AG09319 (cell line): ENCODE measurements at regions not wholly inside any gene's neighbourhood (a gene's known extent, or its start where the extent isn't known, plus 50 kb on each side); places are given as distances from the start of the nearest gene placed in this dataset.
"Not testable (repeated sequence)": the region's sequence is repeated elsewhere in the genome, so short reads cannot be mapped to it uniquely, and the experiment has no call there.

Experiments used
- DNase-seq: peaks from one replicate; pipeline ENCODE4 v3.0.0-alpha.2; 2010; ENCODE audit warnings: low read depth; ENCODE audit errors: extremely low read depth
- TF ChIP-seq, protein P1 (sequence below): IDR thresholded peaks from 2 replicates; pipeline ENCODE4 v1.5.1; 2011; ENCODE audit warnings: low read depth, mild to moderate bottlenecking, inconsistent platforms, low read length, moderate library complexity

DNA sequence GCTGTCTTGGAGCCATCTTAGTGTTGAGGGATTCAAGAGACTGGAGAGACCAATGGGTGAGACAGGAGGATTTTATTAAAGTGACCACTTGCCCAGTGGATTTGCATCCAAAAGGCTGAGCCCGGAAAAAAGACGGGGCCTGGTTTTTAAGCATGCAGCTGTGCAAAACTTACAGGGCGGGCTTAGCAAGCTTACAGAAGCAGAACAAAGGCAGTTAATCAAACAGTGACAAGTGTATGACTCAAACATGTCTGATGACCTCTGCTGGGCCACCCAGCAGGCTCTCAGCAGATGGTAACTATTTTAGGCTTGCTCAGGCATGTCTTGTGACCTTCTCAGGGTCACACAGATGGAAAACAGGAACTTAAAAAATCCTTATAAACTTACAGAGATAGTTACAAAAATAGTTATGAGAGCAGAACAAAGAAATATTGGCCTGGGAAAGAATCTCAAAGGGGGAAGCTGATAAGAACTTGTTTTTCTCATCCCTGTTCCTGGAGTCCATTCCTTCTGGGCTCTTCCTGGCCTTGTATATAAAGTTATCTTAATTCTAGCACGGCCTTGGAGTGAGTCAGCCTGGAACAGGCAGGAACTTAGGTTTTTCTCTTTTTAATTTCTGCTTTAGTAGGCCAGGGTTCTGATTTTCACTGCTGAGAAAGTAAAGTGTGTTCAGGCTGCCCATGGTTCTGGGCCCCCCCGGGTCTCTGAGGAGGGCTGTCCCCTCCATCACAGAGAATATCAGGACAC, 141.3 kb downstream of the CCDC74A start:
- DNase-seq, result not testable (repeated sequence)

DNA sequence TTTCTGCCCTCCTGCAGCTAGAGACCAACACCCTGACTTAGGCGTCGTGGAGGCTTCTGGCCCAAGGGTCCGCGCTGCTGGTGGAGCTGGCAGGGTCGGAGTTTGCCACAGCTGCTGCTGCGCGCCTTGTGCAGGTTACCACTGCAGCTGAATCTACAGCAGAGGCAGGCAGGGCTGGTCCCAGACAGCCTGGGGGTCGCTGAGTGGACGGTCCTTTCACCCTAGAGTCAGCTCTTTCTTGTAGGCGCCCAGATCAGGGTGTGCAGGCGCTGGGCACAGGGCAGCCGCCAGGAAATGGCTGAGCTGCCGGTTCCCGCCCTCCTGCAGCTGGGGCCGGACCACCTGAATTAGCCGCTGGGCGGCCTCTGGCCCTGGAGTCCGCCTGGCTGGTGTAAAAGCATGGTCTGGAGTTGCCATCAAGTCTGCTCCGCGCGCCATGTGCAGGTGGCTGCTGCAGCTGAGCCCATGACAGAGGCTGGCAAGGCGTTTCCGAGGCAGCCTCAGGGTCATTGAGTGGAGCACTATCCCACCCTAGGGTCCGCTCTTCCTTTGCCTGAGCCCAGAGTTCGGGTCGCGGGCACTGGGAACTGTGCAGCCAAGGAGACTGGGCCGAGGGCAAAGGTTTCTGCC, 144.3 kb downstream of the CCDC74A start:
- DNase-seq, result not testable (repeated sequence)

DNA sequence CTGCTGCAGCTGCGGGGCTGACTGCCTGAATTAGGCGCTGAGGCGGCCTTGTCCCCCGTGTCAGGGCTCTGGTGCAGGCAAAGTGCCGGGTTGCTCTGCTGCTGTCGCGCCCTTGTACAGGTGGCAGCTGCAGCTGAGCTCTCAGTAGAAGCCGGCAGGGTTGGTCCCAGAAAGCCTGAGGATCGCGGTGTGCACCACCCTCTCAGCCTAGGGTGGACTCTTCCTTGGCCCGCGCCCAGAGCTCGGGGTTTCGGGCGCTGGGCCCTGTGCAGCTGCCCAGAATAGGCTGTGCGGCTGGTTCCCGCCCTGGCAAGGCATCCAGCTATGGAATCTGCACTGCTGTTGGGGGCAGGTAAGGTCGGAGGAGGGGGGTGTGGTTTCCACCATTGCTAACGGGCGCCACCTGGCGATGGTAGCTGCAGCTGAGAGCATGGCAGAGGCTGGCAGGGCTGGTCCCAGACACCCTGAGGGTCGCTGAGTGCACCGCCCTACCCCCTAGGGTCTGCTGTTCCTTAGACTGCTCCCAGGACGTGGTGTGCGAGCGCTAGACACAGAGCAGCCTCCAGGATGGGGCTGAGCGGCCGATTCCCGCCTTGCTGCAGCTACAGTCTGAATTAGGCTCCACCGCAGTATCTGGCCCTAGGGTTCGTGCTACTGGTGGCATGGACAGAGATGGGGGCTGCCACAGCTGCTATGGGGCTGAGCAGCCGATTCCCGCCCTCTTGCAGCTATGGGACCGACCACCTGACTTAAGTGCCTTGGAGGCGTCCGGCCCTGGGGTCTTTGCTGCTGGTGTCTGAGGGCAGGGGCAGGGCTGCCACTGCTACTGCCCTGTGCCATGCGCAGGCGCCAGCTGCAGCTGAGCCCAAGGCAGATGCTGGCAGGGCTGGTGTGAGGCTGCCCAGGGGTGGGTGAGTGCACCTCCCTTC, 145.0 kb downstream of the CCDC74A start:
- DNase-seq, result not testable (repeated sequence)
- TF ChIP-seq, protein P1, sequence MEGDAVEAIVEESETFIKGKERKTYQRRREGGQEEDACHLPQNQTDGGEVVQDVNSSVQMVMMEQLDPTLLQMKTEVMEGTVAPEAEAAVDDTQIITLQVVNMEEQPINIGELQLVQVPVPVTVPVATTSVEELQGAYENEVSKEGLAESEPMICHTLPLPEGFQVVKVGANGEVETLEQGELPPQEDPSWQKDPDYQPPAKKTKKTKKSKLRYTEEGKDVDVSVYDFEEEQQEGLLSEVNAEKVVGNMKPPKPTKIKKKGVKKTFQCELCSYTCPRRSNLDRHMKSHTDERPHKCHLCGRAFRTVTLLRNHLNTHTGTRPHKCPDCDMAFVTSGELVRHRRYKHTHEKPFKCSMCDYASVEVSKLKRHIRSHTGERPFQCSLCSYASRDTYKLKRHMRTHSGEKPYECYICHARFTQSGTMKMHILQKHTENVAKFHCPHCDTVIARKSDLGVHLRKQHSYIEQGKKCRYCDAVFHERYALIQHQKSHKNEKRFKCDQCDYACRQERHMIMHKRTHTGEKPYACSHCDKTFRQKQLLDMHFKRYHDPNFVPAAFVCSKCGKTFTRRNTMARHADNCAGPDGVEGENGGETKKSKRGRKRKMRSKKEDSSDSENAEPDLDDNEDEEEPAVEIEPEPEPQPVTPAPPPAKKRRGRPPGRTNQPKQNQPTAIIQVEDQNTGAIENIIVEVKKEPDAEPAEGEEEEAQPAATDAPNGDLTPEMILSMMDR, result peak; percentile 52

DNA sequence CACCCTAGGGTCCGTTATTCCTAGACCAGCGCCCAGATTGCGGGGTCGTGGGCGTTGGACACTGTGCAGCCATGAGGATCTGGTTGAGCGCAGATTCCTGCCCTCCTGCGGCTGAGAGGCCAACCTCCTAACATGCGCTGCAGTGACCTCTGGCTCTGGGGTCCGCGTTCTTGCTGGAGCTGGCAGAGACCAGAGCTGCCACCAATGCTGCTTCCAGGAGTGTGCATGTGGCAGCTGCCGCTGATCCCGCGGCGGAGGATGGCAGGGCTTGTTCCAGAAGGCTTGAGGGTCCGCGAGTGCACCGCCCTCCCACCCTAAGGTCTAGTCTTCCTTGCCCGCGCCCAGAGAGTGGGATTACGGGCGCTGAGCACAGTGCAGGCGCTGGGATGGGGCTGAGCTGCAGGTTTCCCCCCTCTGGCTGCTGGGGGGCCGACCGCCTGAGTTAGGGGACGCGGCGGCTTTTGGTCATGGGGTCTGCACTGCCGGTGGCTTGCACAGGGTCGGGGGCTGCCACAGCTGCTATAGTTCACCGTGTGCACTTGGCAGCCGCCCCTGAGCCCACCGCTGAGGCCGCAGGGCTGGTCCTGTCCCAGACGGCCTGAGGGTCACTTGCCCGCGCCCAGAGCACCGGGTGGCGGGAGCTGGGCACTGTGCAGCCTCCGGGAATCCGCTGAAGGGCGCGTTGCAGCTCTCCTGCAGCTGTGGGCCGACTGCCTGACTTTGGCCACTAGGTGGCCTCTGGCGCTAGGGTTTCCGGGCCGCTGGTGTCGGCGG, 145.9 kb downstream of the CCDC74A start:
- TF ChIP-seq, protein P1, result peak; percentile 79
- no peak for DNase-seq

DNA sequence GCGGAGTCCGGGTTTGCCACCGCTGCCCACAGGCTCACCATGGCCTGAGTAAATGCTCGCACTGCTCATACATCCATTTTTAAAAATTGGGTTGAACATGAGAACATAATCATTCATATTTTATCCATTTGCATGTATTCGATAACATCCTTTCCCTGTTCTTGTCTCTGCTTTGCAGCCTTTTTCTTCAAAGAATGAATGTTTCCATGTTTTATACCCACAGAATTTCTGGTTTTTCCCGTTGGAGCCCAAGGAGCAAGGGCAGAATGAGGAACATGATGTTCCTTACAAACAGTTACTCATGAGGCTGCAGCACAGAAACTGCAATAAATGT, 146.5 kb downstream of the CCDC74A start:
- TF ChIP-seq, protein P1, result no peak
- no peak for DNase-seq

DNA sequence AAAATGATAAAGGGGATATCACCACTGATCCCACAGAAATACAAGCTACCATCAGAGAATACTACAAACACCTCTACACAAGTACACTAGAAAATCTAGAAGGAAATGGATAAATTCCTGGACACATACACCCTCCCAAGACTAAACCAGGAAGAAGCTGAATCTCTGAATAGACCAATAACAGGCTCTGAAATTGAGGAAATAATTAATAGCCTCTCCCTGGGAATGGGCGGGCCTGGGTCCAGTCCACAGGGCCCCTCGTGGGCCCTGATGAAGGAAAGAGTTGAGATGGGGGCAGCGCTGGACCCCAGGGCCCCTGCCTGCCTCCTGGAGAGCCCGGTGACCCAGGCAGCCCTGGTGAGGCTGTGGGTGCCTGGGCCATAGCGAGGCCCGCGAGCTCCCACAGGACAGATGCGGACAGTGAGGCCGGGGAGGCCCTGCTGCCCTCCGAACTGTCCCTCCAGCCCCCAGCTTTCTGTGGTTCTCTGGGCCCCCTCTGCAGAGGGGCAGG, 154.0 kb downstream of the CCDC74A start:
- DNase-seq, result not testable (repeated sequence)

DNA sequence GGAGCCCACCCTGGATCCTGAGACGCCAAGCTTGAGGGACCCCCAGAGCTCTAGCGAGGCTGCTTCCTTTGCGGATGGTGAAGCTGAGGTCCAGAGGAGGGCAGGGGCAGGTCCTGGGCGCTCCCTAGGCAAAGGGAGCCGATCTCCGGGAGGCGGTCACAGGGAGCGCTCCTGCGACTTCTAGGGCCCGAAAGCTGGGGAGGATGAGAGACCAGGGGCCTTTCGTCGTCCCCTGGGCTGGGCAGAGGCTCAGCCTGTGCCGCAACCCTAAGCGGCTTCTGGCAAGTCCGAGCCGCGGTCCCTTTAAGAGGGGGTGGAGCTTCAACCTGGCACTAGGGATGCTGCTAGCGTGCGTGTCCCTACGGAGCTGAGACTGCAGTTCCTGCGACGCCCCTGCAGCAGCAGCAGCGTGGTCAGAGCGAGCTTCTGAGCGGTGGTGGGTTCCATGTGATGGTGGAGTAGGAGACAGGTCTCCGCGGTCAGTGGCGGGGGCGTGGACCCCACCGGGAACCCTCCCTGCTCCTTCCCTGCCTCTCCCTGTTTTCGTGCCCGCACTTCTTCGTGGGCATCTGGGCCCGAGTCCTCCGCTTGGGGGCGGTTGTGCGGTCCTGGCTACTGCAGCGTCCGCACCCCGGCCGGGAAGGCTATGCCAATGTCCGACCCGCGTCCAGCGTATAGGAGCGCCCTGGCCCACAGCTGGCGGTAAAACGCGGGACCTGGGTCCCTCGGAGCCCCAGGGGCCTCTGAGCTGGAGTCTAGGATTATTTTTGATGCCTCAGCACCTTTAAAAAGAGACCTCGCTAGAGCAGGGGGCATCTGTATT, 154.6 kb downstream of the CCDC74A start:
- peak; percentile 64 for DNase-seq
- TF ChIP-seq, protein P1, result peak; percentile 42

DNA sequence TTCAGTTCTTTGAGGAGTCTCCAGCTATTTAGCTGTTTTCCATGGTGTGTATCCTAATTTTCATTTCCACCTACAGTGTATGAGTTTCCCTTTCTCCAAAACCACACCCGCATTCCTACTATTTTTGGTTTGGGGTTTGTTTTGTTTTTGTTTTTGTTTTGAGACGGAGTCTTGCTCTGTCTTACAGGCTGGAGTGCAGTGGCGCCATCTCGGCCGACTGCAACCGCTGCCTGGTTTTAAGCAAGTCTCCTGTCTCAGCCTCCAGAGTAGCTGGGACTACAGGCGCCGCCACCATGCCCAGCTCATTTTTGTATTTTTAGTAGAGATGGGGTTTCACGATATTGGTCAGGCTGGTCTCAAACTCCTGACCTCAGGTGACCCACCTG, 155.2 kb downstream of the CCDC74A start:
- DNase-seq, result not testable (repeated sequence)

DNA sequence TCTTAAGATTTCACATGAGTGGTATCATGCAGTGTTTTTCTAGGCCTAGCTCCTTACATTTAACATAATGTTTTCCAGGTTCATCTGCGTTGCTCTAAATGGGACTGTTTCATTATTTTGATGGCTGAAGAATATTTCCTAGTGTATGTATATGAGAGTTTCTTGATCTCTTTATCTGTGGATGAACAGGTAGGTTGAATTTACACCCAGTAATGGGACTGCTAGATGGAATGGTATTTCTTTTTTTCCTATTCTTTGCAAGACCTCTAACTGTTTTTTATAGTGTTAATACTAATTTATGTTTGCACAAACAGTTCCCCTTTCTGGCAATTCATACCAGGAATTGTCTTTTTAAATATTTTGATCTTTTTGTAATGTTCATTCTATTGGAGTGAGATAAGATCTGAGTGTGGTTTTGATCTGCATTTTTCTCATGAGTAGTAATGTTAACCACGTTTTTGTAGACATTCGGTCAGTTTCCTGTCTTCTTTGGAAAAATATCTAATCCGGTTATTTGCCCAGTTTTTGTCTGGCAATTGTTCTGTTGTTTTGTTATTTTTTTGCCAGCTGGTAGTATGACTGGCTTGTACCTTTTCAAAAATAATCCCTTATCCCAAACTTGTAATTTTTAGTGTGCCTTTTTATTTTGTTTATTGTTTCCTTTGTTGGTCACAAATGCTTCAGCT, 157.1 kb downstream of the CCDC74A start:
- not testable (repeated sequence) for DNase-seq

DNA sequence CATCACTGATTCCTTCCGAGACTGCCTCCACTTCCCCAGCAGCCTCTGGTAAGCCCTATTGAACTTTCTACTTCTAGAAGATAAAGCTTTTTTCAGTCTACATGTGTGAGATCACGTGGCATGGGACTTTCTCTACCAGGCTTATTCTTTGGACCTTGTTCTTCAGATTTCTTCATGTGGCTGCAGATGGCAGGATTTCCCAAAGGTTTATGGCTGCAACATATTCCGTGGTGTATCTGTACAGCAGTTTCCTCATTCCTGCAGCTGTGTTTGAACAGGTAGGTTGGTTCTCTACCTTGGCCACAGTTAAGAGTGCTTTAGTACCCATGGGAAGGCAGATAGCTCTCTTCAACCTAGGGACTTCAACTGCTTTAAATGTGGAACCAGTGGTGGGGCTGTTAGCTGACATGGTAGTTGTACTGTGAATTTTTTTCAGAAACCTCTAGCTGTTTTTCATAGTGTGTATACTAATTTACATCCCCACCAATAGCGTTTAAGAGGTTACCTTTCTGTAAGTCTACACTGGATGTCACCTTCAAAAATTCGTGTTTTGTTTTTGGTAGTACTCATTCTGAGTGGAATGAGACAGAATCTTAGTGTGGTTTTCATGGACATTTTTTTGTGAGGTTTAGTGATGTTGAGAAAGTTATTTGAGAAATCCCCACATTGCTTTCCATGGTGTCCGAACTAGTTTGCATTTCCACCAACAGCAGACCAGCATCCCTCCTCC, 158.6 kb downstream of the CCDC74A start:
- DNase-seq, result not testable (repeated sequence)

DNA sequence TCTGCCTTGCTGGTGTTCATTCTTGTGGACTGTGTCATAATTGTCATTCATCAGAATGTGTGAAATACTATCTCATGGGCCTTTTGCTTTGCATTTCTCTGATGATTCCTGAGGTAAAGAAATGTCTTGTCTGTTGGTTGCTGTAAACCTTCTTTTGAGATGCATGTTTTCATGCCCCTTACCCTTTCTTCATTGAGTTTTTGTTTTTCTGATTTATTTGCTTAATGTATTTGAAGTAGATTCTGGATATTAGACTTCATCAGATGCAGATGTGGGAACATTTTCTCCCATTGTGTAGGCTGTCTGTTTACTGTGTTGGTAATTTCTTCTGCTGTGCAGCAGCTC, 159.2 kb downstream of the CCDC74A start:
- DNase-seq, result not testable (repeated sequence)

DNA sequence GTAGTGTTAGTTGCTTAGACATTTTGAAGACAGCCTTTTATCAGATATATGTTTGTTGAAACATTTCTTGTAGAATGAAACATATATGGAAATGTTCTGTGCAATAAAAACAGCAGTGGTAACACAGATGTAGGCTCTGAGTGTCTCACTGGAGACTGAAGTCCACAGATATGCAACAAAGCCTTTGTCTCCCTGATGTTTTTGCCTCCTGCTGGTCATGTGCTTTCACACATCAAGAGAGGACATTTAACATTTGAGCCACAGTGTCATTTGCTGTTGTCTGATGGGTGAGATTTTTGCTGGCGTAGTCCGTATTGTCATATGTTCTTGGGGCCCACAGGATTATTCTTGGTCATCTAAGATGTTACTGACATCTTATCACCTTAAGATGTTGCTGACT, 161.4 kb downstream of the CCDC74A start:
- DNase-seq, result not testable (repeated sequence)
